Hepatocyte (in vitro differentiated cells): ENCODE measurements at regions not wholly inside any gene's neighbourhood (a gene's known extent, or its start where the extent isn't known, plus 50 kb on each side); places are given as distances from the start of the nearest gene placed in this dataset.

Source experiments
- DNase-seq: peaks from one replicate; pipeline ENCODE4 v3.0.0-alpha.2; 2016; ENCODE audit warnings: low spot score
- H2AFZ ChIP-seq: fragments of 200-600 bp; sonication (generic); 2 replicates; pipeline ENCODE4 v1.6.0; 2016; ENCODE audit warnings: antibody characterized with exemption, mild to moderate bottlenecking
- H3K27ac ChIP-seq: fragments of 200-600 bp; sonication (generic); 2 replicates; pipeline ENCODE4 v1.5.1; 2016; ENCODE audit warnings: mild to moderate bottlenecking
- H3K27me3 ChIP-seq: fragments of 200-600 bp; sonication (generic); 2 replicates; pipeline ENCODE4 v1.6.1; 2016
- H3K36me3 ChIP-seq: fragments of 200-600 bp; sonication (generic); replicated peaks from 2 replicates; pipeline ENCODE4 v1.5.1; 2016; ENCODE audit warnings: low read depth; ENCODE audit not compliant: insufficient read depth
- H3K4me1 ChIP-seq: fragments of 200-600 bp; sonication (generic); 2 replicates; pipeline ENCODE4 v1.5.1; 2016; ENCODE audit warnings: mild to moderate bottlenecking, moderate library complexity; ENCODE audit not compliant: insufficient read depth
- H3K4me2 ChIP-seq: fragments of 200-600 bp; sonication (generic); 2 replicates; pipeline ENCODE4 v1.6.0; 2016
- H3K4me3 ChIP-seq: fragments of 200-600 bp; sonication (generic); 2 replicates; pipeline ENCODE4 v1.5.1; 2016; ENCODE audit warnings: mild to moderate bottlenecking
- H3K79me2 ChIP-seq: fragments of 200-600 bp; sonication (generic); 2 replicates; pipeline ENCODE4 v1.6.0; 2017; ENCODE audit warnings: mild to moderate bottlenecking
- H3K9me2 ChIP-seq: fragments of 200-600 bp; sonication (generic); replicated peaks from 2 replicates; pipeline ENCODE4 v1.6.0; 2017; ENCODE audit warnings: mild to moderate bottlenecking; ENCODE audit not compliant: insufficient read depth
- H3K9me3 ChIP-seq: fragments of 200-600 bp; sonication (generic); 2 replicates; pipeline ENCODE4 v1.5.1; 2016; ENCODE audit warnings: low read depth, mild to moderate bottlenecking
- H4K20me1 ChIP-seq: fragments of 200-600 bp; sonication (generic); 2 replicates; pipeline ENCODE4 v1.6.0; 2016; ENCODE audit warnings: mild to moderate bottlenecking; ENCODE audit not compliant: insufficient read depth, poor library complexity, severe bottlenecking
- EZH2 ChIP-seq: fragments of 200-600 bp; sonication (generic); IDR thresholded peaks from 2 replicates; pipeline ENCODE4 v1.6.1; 2016; ENCODE audit warnings: antibody characterized with exemption, mild to moderate bottlenecking, borderline replicate concordance
- EZH2phosphoT487 ChIP-seq: fragments of 200-600 bp; sonication (generic); IDR thresholded peaks from one replicate; pipeline ENCODE4 v1.6.1; 2018; ENCODE audit warnings: antibody characterized with exemption, mild to moderate bottlenecking, low read depth, moderate library complexity; ENCODE audit not compliant: unreplicated experiment, severe bottlenecking
- WGBS: methylation state at CpG from one replicate; pipeline ENCODE4 v1.1.6; 2016; ENCODE audit warnings: low lambda C conversion rate; ENCODE audit errors: missing lambda C conversion rate; 5-methylcytosine and 5-hydroxymethylcytosine counted together
- TF ChIP-seq, protein P1 (sequence below): fragments of 200-600 bp; sonication (generic); IDR thresholded peaks from 2 replicates; pipeline ENCODE4 v1.5.1; 2016; ENCODE audit warnings: antibody characterized with exemption, mild to moderate bottlenecking; ENCODE audit not compliant: poor library complexity

GRCh38 chr6:101013612-101014195 lies 132.6 kb upstream of the ASCC3 start:
- no peaks in the 10 kb centered on the region for H3K4me1 ChIP-seq
- no peak overlapping the region for H3K27ac ChIP-seq
- no peaks in the 10 kb centered on the region for H4K20me1 ChIP-seq
- no peak for DNase-seq
- no peaks in the 10 kb centered on the region for H3K27me3 ChIP-seq
- H2AFZ ChIP-seq: no peak overlapping the region
- no peak overlapping the region for H3K4me3 ChIP-seq
- WGBS: 92% methylated on average over 2 of the region's 2 CpGs
- H3K9me2 ChIP-seq: no peaks in the 10 kb centered on the region
- no peaks in the 10 kb centered on the region for H3K79me2 ChIP-seq
- no peaks in the 10 kb centered on the region for H3K36me3 ChIP-seq
- TF ChIP-seq EZH2phosphoT487: no peak
- H3K9me3 ChIP-seq: no peaks in the 10 kb centered on the region
- H3K4me2 ChIP-seq: no peak overlapping the region

DNA sequence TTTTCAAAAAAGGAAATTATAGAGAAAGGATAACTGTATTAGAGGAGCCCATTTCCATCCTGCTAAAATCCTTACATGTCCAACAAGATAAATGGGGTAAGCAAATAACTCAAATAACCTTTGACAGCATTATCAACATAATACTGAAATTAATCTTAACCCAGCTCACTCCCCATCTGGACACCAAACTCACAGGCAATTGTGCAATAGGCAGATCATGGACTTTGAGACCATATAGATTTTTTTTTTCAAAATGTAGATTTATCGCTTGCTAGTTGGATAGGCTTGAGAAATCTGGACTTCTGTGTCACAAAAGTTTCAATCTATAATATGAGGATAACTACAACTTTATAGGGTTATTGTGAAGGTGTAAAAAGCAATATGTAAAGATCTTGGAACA lies 134.4 kb upstream of the ASCC3 start:
- 82% methylated on average over 1 of the region's 1 CpG for WGBS
- TF ChIP-seq, protein P1, sequence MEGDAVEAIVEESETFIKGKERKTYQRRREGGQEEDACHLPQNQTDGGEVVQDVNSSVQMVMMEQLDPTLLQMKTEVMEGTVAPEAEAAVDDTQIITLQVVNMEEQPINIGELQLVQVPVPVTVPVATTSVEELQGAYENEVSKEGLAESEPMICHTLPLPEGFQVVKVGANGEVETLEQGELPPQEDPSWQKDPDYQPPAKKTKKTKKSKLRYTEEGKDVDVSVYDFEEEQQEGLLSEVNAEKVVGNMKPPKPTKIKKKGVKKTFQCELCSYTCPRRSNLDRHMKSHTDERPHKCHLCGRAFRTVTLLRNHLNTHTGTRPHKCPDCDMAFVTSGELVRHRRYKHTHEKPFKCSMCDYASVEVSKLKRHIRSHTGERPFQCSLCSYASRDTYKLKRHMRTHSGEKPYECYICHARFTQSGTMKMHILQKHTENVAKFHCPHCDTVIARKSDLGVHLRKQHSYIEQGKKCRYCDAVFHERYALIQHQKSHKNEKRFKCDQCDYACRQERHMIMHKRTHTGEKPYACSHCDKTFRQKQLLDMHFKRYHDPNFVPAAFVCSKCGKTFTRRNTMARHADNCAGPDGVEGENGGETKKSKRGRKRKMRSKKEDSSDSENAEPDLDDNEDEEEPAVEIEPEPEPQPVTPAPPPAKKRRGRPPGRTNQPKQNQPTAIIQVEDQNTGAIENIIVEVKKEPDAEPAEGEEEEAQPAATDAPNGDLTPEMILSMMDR: no peak
- TF ChIP-seq EZH2 (no peak), EZH2phosphoT487 (no peak)
- no peak for DNase-seq
- no peak overlapping the region for H2AFZ ChIP-seq
- no peak overlapping the region for H3K27ac ChIP-seq
- H3K27me3 ChIP-seq: no peaks in the 10 kb centered on the region
- no peaks in the 10 kb centered on the region for H3K9me3 ChIP-seq
- H4K20me1 ChIP-seq: no peaks in the 10 kb centered on the region
- no peak overlapping the region for H3K4me2 ChIP-seq
- no peaks in the 10 kb centered on the region for H3K36me3 ChIP-seq
- H3K4me1 ChIP-seq: no peaks in the 10 kb centered on the region
- H3K4me3 ChIP-seq: no peak overlapping the region
- no peaks in the 10 kb centered on the region for H3K9me2 ChIP-seq
- H3K79me2 ChIP-seq: no peaks in the 10 kb centered on the region

DNA sequence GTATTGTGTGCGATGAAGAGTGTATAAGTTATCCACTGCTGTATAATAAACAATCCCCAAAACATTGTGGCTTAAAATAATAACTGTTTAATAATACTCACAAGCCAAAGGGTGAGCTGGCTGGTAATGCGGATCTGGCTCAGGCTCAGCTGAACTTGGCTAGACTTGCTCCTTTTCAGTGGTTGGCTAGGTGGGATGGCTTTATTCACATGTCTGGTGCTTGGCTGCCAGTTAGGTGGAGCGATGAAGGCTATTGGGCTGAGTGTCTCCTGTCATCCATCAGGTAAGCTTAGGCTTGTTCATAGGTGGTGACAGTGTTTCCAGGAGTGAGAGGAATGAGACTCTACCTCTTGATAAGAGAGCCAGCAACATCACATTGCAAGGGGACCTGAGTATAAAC lies 135.0 kb upstream of the ASCC3 start:
- DNase-seq: no peak
- Histone ChIP-seq H3K79me2 (no peaks in the 10 kb centered on the region), H3K36me3 (no peaks in the 10 kb centered on the region), H3K9me2 (no peaks in the 10 kb centered on the region), H4K20me1 (no peaks in the 10 kb centered on the region), H3K4me3 (no peak overlapping the region), H3K4me1 (no peaks in the 10 kb centered on the region), H3K9me3 (no peaks in the 10 kb centered on the region), H2AFZ (no peak overlapping the region), H3K27ac (no peak overlapping the region), H3K4me2 (no peak overlapping the region), H3K27me3 (no peaks in the 10 kb centered on the region)
- WGBS: 97% methylated on average over 3 of the region's 3 CpGs
- TF ChIP-seq EZH2phosphoT487 (no peak), EZH2 (no peak)
- TF ChIP-seq, protein P1: no peak

DNA sequence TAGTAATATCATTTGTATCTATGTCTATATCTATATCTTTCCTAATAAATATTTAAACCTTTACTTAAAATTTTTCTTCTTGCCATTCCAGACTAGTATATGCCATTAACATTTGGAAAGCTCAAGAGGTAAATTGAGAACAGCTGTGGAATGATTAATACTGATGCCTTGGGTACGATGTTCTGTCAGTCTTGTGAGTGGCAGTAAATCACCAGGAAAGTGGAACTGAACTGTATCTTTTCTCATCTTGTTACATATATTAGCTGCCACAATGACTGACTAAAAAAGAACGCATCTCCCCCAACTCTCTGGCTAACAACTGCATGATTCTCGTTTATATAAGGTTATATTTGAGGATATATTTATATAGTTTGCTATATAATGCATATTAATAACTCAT lies 137.0 kb upstream of the ASCC3 start:
- H3K4me2 ChIP-seq: no peak overlapping the region
- H3K9me2 ChIP-seq: no peaks in the 10 kb centered on the region
- no peaks in the 10 kb centered on the region for H3K79me2 ChIP-seq
- 66% methylated on average over 3 of the region's 3 CpGs for WGBS
- H4K20me1 ChIP-seq: no peaks in the 10 kb centered on the region
- H3K9me3 ChIP-seq: no peaks in the 10 kb centered on the region
- no peak for TF ChIP-seq EZH2phosphoT487
- TF ChIP-seq, protein P1: no peak
- no peak for TF ChIP-seq EZH2
- H2AFZ ChIP-seq: no peak overlapping the region
- no peak overlapping the region for H3K4me3 ChIP-seq
- no peak for DNase-seq
- no peaks in the 10 kb centered on the region for H3K36me3 ChIP-seq
- H3K4me1 ChIP-seq: no peaks in the 10 kb centered on the region
- H3K27ac ChIP-seq: no peak overlapping the region
- H3K27me3 ChIP-seq: no peaks in the 10 kb centered on the region
